ENCODE measurements at regions not wholly inside any gene's neighbourhood (a gene's known extent, or its start where the extent isn't known, plus 50 kb on each side); places are given as distances from the start of the nearest gene placed in this dataset.
"Not testable (repeated sequence)": the region's sequence is repeated elsewhere in the genome, so short reads cannot be mapped to it uniquely, and the experiment has no call there.

- peaks cover 0 to 9% (median 0%) of the 10 kb centered on the region in 11 experiments; a peak in 1 of 22 replicates for H3K9me3 ChIP-seq (replicated peaks in 1 of 11)
- no peaks in the 10 kb centered on the region for H3K36me3 ChIP-seq
- TF ChIP-seq Cebpa-rat (IDR thresholded peaks at IDR 0.05) = no peak
- H3K27me3 ChIP-seq = no peaks in the 10 kb centered on the region
- no peak overlapping the region for H3K4me2 ChIP-seq
- no peak overlapping the region for H3K9ac ChIP-seq
- H3K4me1 ChIP-seq = peaks cover 0 to 14% (median 6%) of the 10 kb centered on the region in 10 experiments; a peak in 9 of 20 replicates
- no peaks in the 10 kb centered on the region for H4K20me1 ChIP-seq
- no peak overlapping the region for H3K27ac ChIP-seq
- no peak overlapping the region for H3K4me3 ChIP-seq
Observed at GRCh38 chr7:25595996-25596395, 367.7 kb upstream of the NPVF start.

GRCh38 chr7:25596443-25596842 is 368.2 kb upstream of the NPVF start:
- Histone ChIP-seq H4K20me1 (no peaks in the 10 kb centered on the region), H3K9me3 (replicated peaks in 1 of 11) (peaks cover 0 to 9% (median 0%) of the 10 kb centered on the region in 11 experiments; a peak in 1 of 22 replicates), H3K9ac (no peak overlapping the region), H3K27me3 (no peaks in the 10 kb centered on the region), H3K4me2 (no peak overlapping the region), H3K4me3 (no peak overlapping the region), H3K27ac (no peak overlapping the region), H3K4me1 (peaks cover 0 to 14% (median 6%) of the 10 kb centered on the region in 10 experiments; a peak in 9 of 20 replicates), H3K36me3 (no peaks in the 10 kb centered on the region)
- no peak for TF ChIP-seq Cebpa-rat (IDR thresholded peaks at IDR 0.05)

GRCh38 chr7:25597946-25598345 is 369.7 kb upstream of the NPVF start:
- TF ChIP-seq Cebpa-rat (IDR thresholded peaks at IDR 0.05) = peak in 4 of 11 experiments; percentile 12 to 48 (median 26); a peak in 3 of 22 replicates
- peaks cover 0 to 14% (median 6%) of the 10 kb centered on the region in 10 experiments; a peak in 9 of 20 replicates for H3K4me1 ChIP-seq
- peak overlapping the region in 2 of 11 experiments; percentile 5 to 33; a peak in 4 of 22 replicates for H3K27ac ChIP-seq
- H3K4me2 ChIP-seq = peak overlapping the region in 7 of 11 experiments; percentile 3 to 50 (median 29); a peak in 10 of 22 replicates
- H3K4me3 ChIP-seq = no peak overlapping the region
- H3K27me3 ChIP-seq = no peaks in the 10 kb centered on the region
- H3K36me3 ChIP-seq = no peaks in the 10 kb centered on the region
- H3K9me3 ChIP-seq (replicated peaks in 1 of 11) = peaks cover 0 to 9% (median 0%) of the 10 kb centered on the region in 11 experiments; a peak in 1 of 22 replicates
- no peaks in the 10 kb centered on the region for H4K20me1 ChIP-seq
- H3K9ac ChIP-seq = no peak overlapping the region

- H3K27ac ChIP-seq = no peak overlapping the region
- no peaks in the 10 kb centered on the region for H4K20me1 ChIP-seq
- no peak for TF ChIP-seq Cebpa-rat (IDR thresholded peaks at IDR 0.05)
- no peak overlapping the region for H3K9ac ChIP-seq
- H3K4me3 ChIP-seq = no peak overlapping the region
- H3K9me3 ChIP-seq (replicated peaks in 1 of 11) = peaks cover 0 to 9% (median 0%) of the 10 kb centered on the region in 11 experiments; a peak in 1 of 22 replicates
- peaks cover 0 to 14% (median 6%) of the 10 kb centered on the region in 10 experiments; a peak in 9 of 20 replicates for H3K4me1 ChIP-seq
- H3K36me3 ChIP-seq = no peaks in the 10 kb centered on the region
- peak overlapping the region in 1 of 11 experiments; percentile 50; a peak in 1 of 22 replicates for H3K4me2 ChIP-seq
- H3K27me3 ChIP-seq = no peaks in the 10 kb centered on the region
Observed at GRCh38 chr7:25598765-25599164, 370.5 kb upstream of the NPVF start.

- no peak overlapping the region for H3K4me3 ChIP-seq
- TF ChIP-seq Cebpa-rat (IDR thresholded peaks at IDR 0.05) = no peak
- H3K4me1 ChIP-seq = peaks cover 0 to 14% (median 6%) of the 10 kb centered on the region in 10 experiments; a peak in 9 of 20 replicates
- no peak overlapping the region for H3K4me2 ChIP-seq
- H3K9ac ChIP-seq = no peak overlapping the region
- H3K27me3 ChIP-seq = no peaks in the 10 kb centered on the region
- no peaks in the 10 kb centered on the region for H3K36me3 ChIP-seq
- H4K20me1 ChIP-seq = no peaks in the 10 kb centered on the region
- H3K27ac ChIP-seq = no peak overlapping the region
- peaks cover 0 to 9% (median 0%) of the 10 kb centered on the region in 11 experiments; a peak in 1 of 22 replicates for H3K9me3 ChIP-seq (replicated peaks in 1 of 11)
Observed at GRCh38 chr7:25600262-25600920, 372.1 kb upstream of the NPVF start.

GRCh38 chr7:25602730-25603426 is 374.6 kb upstream of the NPVF start:
- H3K27ac ChIP-seq; H3K9me3 ChIP-seq (replicated peaks in 1 of 11); H3K4me1 ChIP-seq; H3K27me3 ChIP-seq; H4K20me1 ChIP-seq; H3K36me3 ChIP-seq: not testable (repeated sequence)
- Histone ChIP-seq H3K9ac (peak overlapping the region in 6 of 11 experiments; percentile 15 to 44 (median 38); a peak in 4 of 22 replicates), H3K4me2 (peak overlapping the region in 10 of 11 experiments; percentile 28 to 61 (median 44); a peak in 11 of 22 replicates), H3K4me3 (peak overlapping the region; percentile 45 to 67 (median 56))

- not testable (repeated sequence) for H3K4me1 ChIP-seq; H3K27me3 ChIP-seq; H4K20me1 ChIP-seq; H3K27ac ChIP-seq; H3K9me3 ChIP-seq (replicated peaks in 1 of 11); H3K36me3 ChIP-seq
- Histone ChIP-seq H3K4me2 (peak overlapping the region in 4 of 11 experiments; percentile 28 to 61 (median 54); a peak in 4 of 22 replicates), H3K9ac (peak overlapping the region in 5 of 11 experiments; percentile 30 to 44 (median 42); a peak in 4 of 22 replicates), H3K4me3 (peak overlapping the region; percentile 45 to 67 (median 56))
Observed at GRCh38 chr7:25603427-25603740, 375.1 kb upstream of the NPVF start.

GRCh38 chr7:25611196-25611595 is 382.9 kb upstream of the NPVF start:
- Histone ChIP-seq H3K4me2 (no peak overlapping the region), H3K27me3 (no peaks in the 10 kb centered on the region), H3K9ac (no peak overlapping the region), H4K20me1 (no peaks in the 10 kb centered on the region), H3K36me3 (peaks cover 0 to 9% (median 0%) of the 10 kb centered on the region in 11 experiments; a peak in 4 of 22 replicates), H3K27ac (no peak overlapping the region), H3K4me1 (peaks cover 28 to 32% (median 31%) of the 10 kb centered on the region in 10 experiments), H3K4me3 (no peak overlapping the region), H3K9me3 (replicated peaks in 1 of 11) (peaks cover 19 to 28% (median 23%) of the 10 kb centered on the region in 11 experiments)
- no peak for TF ChIP-seq Cebpa-rat (IDR thresholded peaks at IDR 0.05)

- TF ChIP-seq Cebpa-rat (IDR thresholded peaks at IDR 0.05) = no peak
Observed at GRCh38 chr7:25613912-25614311, 385.6 kb upstream of the NPVF start.

More at GRCh38 chr7:25613912-25614311, 385.6 kb upstream of the NPVF start:
- Histone ChIP-seq H3K36me3 (peaks cover 0 to 9% (median 0%) of the 10 kb centered on the region in 11 experiments; a peak in 4 of 22 replicates), H3K9ac (no peak overlapping the region), H3K4me3 (no peak overlapping the region), H3K9me3 (replicated peaks in 1 of 11) (peaks cover 19 to 28% (median 23%) of the 10 kb centered on the region in 11 experiments), H3K4me1 (peaks cover 35 to 57% (median 47%) of the 10 kb centered on the region in 10 experiments), H3K27me3 (no peaks in the 10 kb centered on the region), H3K4me2 (peak overlapping the region; percentile 65 to 90 (median 83); a peak in 21 of 22 replicates), H3K27ac (peak overlapping the region in 4 of 11 experiments; percentile 58 to 68 (median 65); a peak in 5 of 22 replicates), H4K20me1 (no peaks in the 10 kb centered on the region)

All from BLaER1 treated with 17β-estradiol and CSF1 and Interleukin-3, amounts not matched to agents 10 nM and 100 nM (cell line).